NCI-H1105 (cell line): ENCODE measurements at regions not wholly inside any gene's neighbourhood (a gene's known extent, or its start where the extent isn't known, plus 50 kb on each side); places are given as distances from the start of the nearest gene placed in this dataset.

Source experiments
- DNase-seq: peaks from one replicate; lab custom pipeline; 2025; lab: John Stamatoyannopoulos, UW

- no peak for DNase-seq
These were observed 422.5 kb downstream of the LPIN1 start for GRCh38 chr2:12168791-12169388.

GRCh38 chr2:12169721-12170120 lies 423.3 kb downstream of the LPIN1 start:
- no peak for DNase-seq

- no peak for DNase-seq
These were observed 423.7 kb downstream of the LPIN1 start for GRCh38 chr2:12170121-12170520.

- no peak for DNase-seq
These were observed 427.0 kb downstream of the LPIN1 start for GRCh38 chr2:12173271-12173942.

- no peak for DNase-seq
These were observed 427.5 kb downstream of the LPIN1 start for GRCh38 chr2:12173943-12174340.

GRCh38 chr2:12175323-12175722 lies 428.9 kb downstream of the LPIN1 start:
- DNase-seq: no peak

GRCh38 chr2:12176623-12177454 lies 430.4 kb downstream of the LPIN1 start:
- DNase-seq: no peak

GRCh38 chr2:12177455-12178288 lies 431.2 kb downstream of the LPIN1 start:
- no peak for DNase-seq

GRCh38 chr2:12178289-12179080 lies 432.1 kb downstream of the LPIN1 start:
- no peak for DNase-seq

- DNase-seq: no peak
These were observed 433.6 kb downstream of the LPIN1 start for GRCh38 chr2:12180031-12180430.

- no peak for DNase-seq
These were observed 436.7 kb downstream of the LPIN1 start for GRCh38 chr2:12183032-12183645.

- no peak for DNase-seq
These were observed 446.3 kb downstream of the LPIN1 start for GRCh38 chr2:12192762-12193161.

GRCh38 chr2:12194968-12195367 lies 448.5 kb downstream of the LPIN1 start:
- DNase-seq: no peak

GRCh38 chr2:12196495-12196894 lies 450.1 kb downstream of the LPIN1 start:
- DNase-seq: no peak

- no peak for DNase-seq
These were observed 450.7 kb downstream of the LPIN1 start for GRCh38 chr2:12197133-12197532.

- no peak for DNase-seq
These were observed 453.2 kb downstream of the LPIN1 start for GRCh38 chr2:12199491-12200211.

- no peak for DNase-seq
These were observed 454.9 kb downstream of the LPIN1 start for GRCh38 chr2:12201369-12201768.

GRCh38 chr2:12202313-12203075 lies 456.1 kb downstream of the LPIN1 start:
- no peak for DNase-seq

GRCh38 chr2:12203528-12203927 lies 457.1 kb downstream of the LPIN1 start:
- no peak for DNase-seq
